H9 (cell line): ENCODE measurements at regions not wholly inside any gene's neighbourhood (a gene's known extent, or its start where the extent isn't known, plus 50 kb on each side); places are given as distances from the start of the nearest gene placed in this dataset.

Experiments used
- DNase-seq: peaks from one replicate; pipeline ENCODE4 v3.0.0-alpha.2; 2017
- H2AFZ ChIP-seq: one replicate; pipeline ENCODE4 v1.6.1; 2013; ENCODE audit warnings: mild to moderate bottlenecking, low read length, control low read depth, moderate library complexity
- H2AK5ac ChIP-seq: 2 replicates; pipeline ENCODE4 v1.6.1; 2013; ENCODE audit warnings: low read length, control low read depth, mixed read lengths; ENCODE audit not compliant: insufficient read length
- H2BK120ac ChIP-seq: one replicate; pipeline ENCODE4 v1.6.1; 2013; ENCODE audit warnings: low read depth, mild to moderate bottlenecking, low read length, control low read depth, inconsistent platforms; ENCODE audit not compliant: poor library complexity, severe bottlenecking
- H2BK12ac ChIP-seq: 2 replicates; pipeline ENCODE4 v1.6.1; 2013; ENCODE audit warnings: low read length, control low read depth, mixed read lengths, low read depth; ENCODE audit not compliant: insufficient read length
- H2BK15ac ChIP-seq: 2 replicates; pipeline ENCODE4 v1.6.1; 2013; ENCODE audit warnings: low read depth, low read length, control low read depth
- H2BK20ac ChIP-seq: one replicate; pipeline ENCODE4 v1.6.1; 2013; ENCODE audit warnings: low read depth, mild to moderate bottlenecking, low read length, control low read depth, inconsistent platforms; ENCODE audit not compliant: poor library complexity, severe bottlenecking
- H2BK5ac ChIP-seq: 2 replicates; pipeline ENCODE4 v1.6.1; 2013; ENCODE audit warnings: low read length, control low read depth, mixed read lengths; ENCODE audit not compliant: insufficient read length
- H3K14ac ChIP-seq: 2 replicates; pipeline ENCODE4 v1.6.1; 2013; ENCODE audit warnings: low read length, control low read depth; ENCODE audit not compliant: insufficient read depth
- H3K18ac ChIP-seq: 2 replicates; pipeline ENCODE4 v1.6.1; 2013; ENCODE audit warnings: low read depth, mild to moderate bottlenecking, mixed read lengths, low read length, control low read depth; ENCODE audit not compliant: insufficient read length
- H3K23ac ChIP-seq: 2 replicates; pipeline ENCODE4 v1.6.1; 2013; ENCODE audit warnings: low read length, control low read depth, mixed read lengths, low read depth; ENCODE audit not compliant: insufficient read length
- H3K23me2 ChIP-seq: 2 replicates; pipeline ENCODE4 v1.6.1; 2013; ENCODE audit warnings: low read depth, mild to moderate bottlenecking, mixed read lengths, low read length, control low read depth; ENCODE audit not compliant: insufficient read length, poor library complexity, severe bottlenecking
- H3K27ac ChIP-seq: 2 replicates; pipeline ENCODE4 v1.5.1; 2013; ENCODE audit warnings: low read length, control low read depth, mixed read lengths, low read depth; ENCODE audit not compliant: insufficient read length
- H3K27me3 ChIP-seq: 2 replicates; pipeline ENCODE4 v1.6.1; 2013; ENCODE audit warnings: low read length, control low read depth, inconsistent platforms; ENCODE audit not compliant: insufficient read depth
- H3K4ac ChIP-seq: 2 replicates; pipeline ENCODE4 v1.6.1; 2013; ENCODE audit warnings: low read depth, mild to moderate bottlenecking, control low read depth, inconsistent platforms, low read length, moderate library complexity
- H3K4me1 ChIP-seq: 2 replicates; pipeline ENCODE4 v1.6.1; 2013; ENCODE audit warnings: low read length, control low read depth, inconsistent platforms; ENCODE audit not compliant: insufficient read depth
- H3K4me2 ChIP-seq: 2 replicates; pipeline ENCODE4 v1.6.1; 2013; ENCODE audit warnings: low read length, control low read depth, mixed read lengths; ENCODE audit not compliant: insufficient read length, insufficient read depth
- H3K56ac ChIP-seq: 2 replicates; pipeline ENCODE4 v1.6.1; 2013; ENCODE audit warnings: low read depth, mild to moderate bottlenecking, mixed read lengths, low read length, control low read depth; ENCODE audit not compliant: insufficient read length
- H3K79me1 ChIP-seq: 2 replicates; pipeline ENCODE4 v1.6.1; 2013; ENCODE audit warnings: low read depth, mild to moderate bottlenecking, moderate library complexity, low read length, control low read depth, inconsistent platforms; ENCODE audit not compliant: insufficient read depth, poor library complexity, severe bottlenecking
- H3K79me2 ChIP-seq: 2 replicates; pipeline ENCODE4 v1.6.1; 2013; ENCODE audit warnings: low read length, control low read depth, inconsistent platforms; ENCODE audit not compliant: insufficient read depth
- H3K9ac ChIP-seq: 2 replicates; pipeline ENCODE4 v1.6.1; 2013; ENCODE audit warnings: low read length, control low read depth, mixed read lengths; ENCODE audit not compliant: insufficient read length; ENCODE audit errors: extremely low read depth
- H3K9me3 ChIP-seq: one replicate; pipeline ENCODE4 v1.6.1; 2013; ENCODE audit warnings: low read depth, low read length, inconsistent platforms; ENCODE audit not compliant: control insufficient read depth
- H3T11ph ChIP-seq: one replicate; pipeline ENCODE4 v1.6.1; 2013; ENCODE audit warnings: mild to moderate bottlenecking, low read length, control low read depth, inconsistent platforms
- H4K20me1 ChIP-seq: one replicate; pipeline ENCODE4 v1.6.1; 2013; ENCODE audit not compliant: control insufficient read depth, insufficient read length, insufficient read depth
- H4K5ac ChIP-seq: 2 replicates; pipeline ENCODE4 v1.6.1; 2013; ENCODE audit warnings: low read depth, mild to moderate bottlenecking, mixed read lengths, low read length, control low read depth; ENCODE audit not compliant: insufficient read length
- H4K8ac ChIP-seq: replicated peaks from 2 replicates; pipeline ENCODE4 v1.6.1; 2013; ENCODE audit warnings: low read length, control low read depth, mixed read lengths, low read depth; ENCODE audit not compliant: insufficient read length
- H4K91ac ChIP-seq: 2 replicates; pipeline ENCODE4 v1.6.1; 2013; ENCODE audit warnings: low read depth, mild to moderate bottlenecking, moderate library complexity, mixed read lengths, low read length, control low read depth; ENCODE audit not compliant: insufficient read length
- H3K27ac Mint-ChIP-seq, 3 experiments: 2 replicates in 2 of 3; 3 replicates in 1 of 3; pipeline ENCODE4 v1.8.0; 2020 to 2021; ENCODE audit warnings: mixed read lengths in 3 of 3, mild to moderate bottlenecking in 1 of 3, moderate library complexity in 1 of 3
- H3K27me3 Mint-ChIP-seq: 2 replicates; pipeline ENCODE4 v1.8.0; 2021; ENCODE audit warnings: low read depth, mild to moderate bottlenecking, moderate library complexity, mixed read lengths
- H3K36me3 Mint-ChIP-seq, 3 experiments: 2 replicates in 2 of 3; 3 replicates in 1 of 3; pipeline ENCODE4 v1.8.0; 2020 to 2021; ENCODE audit warnings: low read depth in 3 of 3, mixed read lengths in 3 of 3; ENCODE audit not compliant: insufficient read depth in 1 of 3
- H3K4me1 Mint-ChIP-seq, 2 experiments: 2 replicates each; pipeline ENCODE4 v1.8.0; 2020; ENCODE audit warnings: mixed read lengths in 2 of 2
- H3K4me3 Mint-ChIP-seq, 2 experiments: 2 replicates in 1 of 2; 3 replicates in 1 of 2; pipeline ENCODE4 v1.8.0; 2020 to 2021; ENCODE audit warnings: mild to moderate bottlenecking in 2 of 2, mixed read lengths in 2 of 2, moderate library complexity in 1 of 2
- H3K9me3 Mint-ChIP-seq, 2 experiments: 2 replicates in 1 of 2; 3 replicates in 1 of 2; pipeline ENCODE4 v1.8.0; 2020; ENCODE audit warnings: mild to moderate bottlenecking in 2 of 2, mixed read lengths in 2 of 2, moderate library complexity in 1 of 2
- WGBS: extraction: QIAGEN DNeasy Blood & Tissue Kit; methylation state at CpG from one replicate; pipeline ENCODE4 v1.1.7; 2013; ENCODE audit warnings: missing lambda C conversion rate, low lambda C conversion rate, mixed read lengths; ENCODE audit not compliant: insufficient read length; ENCODE audit errors: extremely low coverage; 5-methylcytosine and 5-hydroxymethylcytosine counted together
- TF ChIP-seq, protein P1 (sequence below): fragments of 200-600 bp; sonication (generic); conservative IDR thresholded peaks from 3 replicates; pipeline ENCODE4 v1.8.0; 2021; ENCODE audit warnings: antibody characterized with exemption, mild to moderate bottlenecking

- Histone ChIP-seq H3K4me1 (no peaks in the 10 kb centered on the region), H3K9ac (no peak overlapping the region), H3K27ac (no peak overlapping the region), H3K79me1 (no peaks in the 10 kb centered on the region), H3K9me3 (no peaks in the 10 kb centered on the region), H4K5ac (no peak overlapping the region), H2BK20ac (no peak overlapping the region), H2BK120ac (no peak overlapping the region), H3K56ac (no peak overlapping the region), H3K4ac (no peak overlapping the region), H3K27me3 (no peaks in the 10 kb centered on the region), H2AFZ (no peak overlapping the region), H3K79me2 (no peaks in the 10 kb centered on the region), H2BK5ac (no peak overlapping the region), H2BK12ac (no peak overlapping the region), H3T11ph (no peak overlapping the region), H3K4me2 (no peak overlapping the region), H2AK5ac (no peak overlapping the region), H2BK15ac (no peak overlapping the region), H3K23ac (no peak overlapping the region), H4K91ac (no peak overlapping the region), H3K23me2 (no peaks in the 10 kb centered on the region), H4K8ac (no peak overlapping the region), H3K14ac (no peak overlapping the region), H4K20me1 (no peaks in the 10 kb centered on the region), H3K18ac (no peak overlapping the region)
- H3K27me3 Mint-ChIP-seq: no peaks in the 10 kb centered on the region
- no CpG with 5 or more reads among the region's 2 CpGs for WGBS
- TF ChIP-seq, protein P1, sequence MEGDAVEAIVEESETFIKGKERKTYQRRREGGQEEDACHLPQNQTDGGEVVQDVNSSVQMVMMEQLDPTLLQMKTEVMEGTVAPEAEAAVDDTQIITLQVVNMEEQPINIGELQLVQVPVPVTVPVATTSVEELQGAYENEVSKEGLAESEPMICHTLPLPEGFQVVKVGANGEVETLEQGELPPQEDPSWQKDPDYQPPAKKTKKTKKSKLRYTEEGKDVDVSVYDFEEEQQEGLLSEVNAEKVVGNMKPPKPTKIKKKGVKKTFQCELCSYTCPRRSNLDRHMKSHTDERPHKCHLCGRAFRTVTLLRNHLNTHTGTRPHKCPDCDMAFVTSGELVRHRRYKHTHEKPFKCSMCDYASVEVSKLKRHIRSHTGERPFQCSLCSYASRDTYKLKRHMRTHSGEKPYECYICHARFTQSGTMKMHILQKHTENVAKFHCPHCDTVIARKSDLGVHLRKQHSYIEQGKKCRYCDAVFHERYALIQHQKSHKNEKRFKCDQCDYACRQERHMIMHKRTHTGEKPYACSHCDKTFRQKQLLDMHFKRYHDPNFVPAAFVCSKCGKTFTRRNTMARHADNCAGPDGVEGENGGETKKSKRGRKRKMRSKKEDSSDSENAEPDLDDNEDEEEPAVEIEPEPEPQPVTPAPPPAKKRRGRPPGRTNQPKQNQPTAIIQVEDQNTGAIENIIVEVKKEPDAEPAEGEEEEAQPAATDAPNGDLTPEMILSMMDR: no peak
- H3K27ac Mint-ChIP-seq: no peak overlapping the region
- no peak overlapping the region for H3K4me3 Mint-ChIP-seq
- DNase-seq: no peak
- H3K4me1 Mint-ChIP-seq: no peaks in the 10 kb centered on the region
- H3K9me3 Mint-ChIP-seq: peaks cover 0 to 5% of the 10 kb centered on the region in 2 experiments; a peak in 4 of 5 replicates
- H3K36me3 Mint-ChIP-seq: no peaks in the 10 kb centered on the region
These were observed 57.7 kb upstream of the CTIF start for GRCh38 chr18:48481092-48481491.
